ENCODE measurements at regions not wholly inside any gene's neighbourhood (a gene's known extent, or its start where the extent isn't known, plus 50 kb on each side); places are given as distances from the start of the nearest gene placed in this dataset.

GRCh38 chr18:10388373-10388772 is 66.1 kb upstream of the APCDD1 start:
- no peaks in the 10 kb centered on the region for H3K27me3 Mint-ChIP-seq (ENCODE audit: insufficient read depth, unreplicated experiment)
- H3K27ac Mint-ChIP-seq (ENCODE audit: unreplicated experiment), result peak overlapping the region; percentile 71
- CTCF ChIA-PET, result no interaction called here
- peaks cover 22% of the 10 kb centered on the region for H3K4me1 Mint-ChIP-seq (ENCODE audit: low read depth, unreplicated experiment)
- intact Hi-C loops (cut with micrococcal nuclease; ENCODE audit: unreplicated experiment), result no loop called here
- peaks cover 35% of the 10 kb centered on the region for H3K4me1 ChIP-seq
- no peaks in the 10 kb centered on the region for H3K36me3 Mint-ChIP-seq (ENCODE audit: insufficient read depth, unreplicated experiment)
- no peak overlapping the region for H3K4me3 ChIP-seq (ENCODE audit: low read depth, low read length)
- peaks cover 3% of the 10 kb centered on the region; the same call in 1 of the 2 replicates for H3K9me3 ChIP-seq
- no peak overlapping the region for H3K4me3 Mint-ChIP-seq (ENCODE audit: unreplicated experiment)
- DNase-seq, result no peak
- no peaks in the 10 kb centered on the region for H3K36me3 ChIP-seq (ENCODE audit: control insufficient read depth, insufficient read depth, low read length)
- no peak for TF ChIP-seq CTCF (IDR thresholded peaks at IDR 0.05; ENCODE audit: insufficient read depth in 1 of 2, low read depth in 1 of 2, low read length in 1 of 2, severe bottlenecking in 1 of 2, unreplicated experiment in 1 of 2)
- BruUV-seq (replicated peaks), result no TSS peak
- no peaks in the 10 kb centered on the region for H3K27me3 ChIP-seq (replicated peaks; ENCODE audit: control insufficient read depth, insufficient read depth, low read length)
- peaks cover 17% of the 10 kb centered on the region for H3K9me3 Mint-ChIP-seq (ENCODE audit: unreplicated experiment)
- POLR2A ChIA-PET, result no interaction called here

- Histone ChIP-seq H3K9me3 (peaks cover 8% of the 10 kb centered on the region; the same call in 1 of the 2 replicates), H3K4me1 (peaks cover 21% of the 10 kb centered on the region), H3K27me3 (replicated peaks; ENCODE audit: control insufficient read depth, insufficient read depth, low read length) (no peaks in the 10 kb centered on the region), H3K4me3 (ENCODE audit: low read depth, low read length) (no peak overlapping the region), H3K36me3 (ENCODE audit: control insufficient read depth, insufficient read depth, low read length) (no peaks in the 10 kb centered on the region)
- no peak for TF ChIP-seq CTCF (IDR thresholded peaks at IDR 0.05; ENCODE audit: insufficient read depth in 1 of 2, low read depth in 1 of 2, low read length in 1 of 2, severe bottlenecking in 1 of 2, unreplicated experiment in 1 of 2)
- Mint-ChIP-seq H3K4me1 (ENCODE audit: low read depth, unreplicated experiment) (peaks cover 21% of the 10 kb centered on the region), H3K27me3 (ENCODE audit: insufficient read depth, unreplicated experiment) (no peaks in the 10 kb centered on the region), H3K27ac (ENCODE audit: unreplicated experiment) (no peak overlapping the region), H3K36me3 (ENCODE audit: insufficient read depth, unreplicated experiment) (no peaks in the 10 kb centered on the region), H3K9me3 (ENCODE audit: unreplicated experiment) (peaks cover 17% of the 10 kb centered on the region), H3K4me3 (ENCODE audit: unreplicated experiment) (no peak overlapping the region)
- no peak for DNase-seq
- POLR2A ChIA-PET, result no interaction called here
- intact Hi-C loops (cut with micrococcal nuclease; ENCODE audit: unreplicated experiment), result no loop called here
- CTCF ChIA-PET, result no interaction called here
- BruUV-seq (replicated peaks), result no TSS peak
These were observed 62.9 kb upstream of the APCDD1 start for GRCh38 chr18:10391506-10391905.

GRCh38 chr18:10397004-10397403 is 57.4 kb upstream of the APCDD1 start:
- intact Hi-C loops (cut with micrococcal nuclease; ENCODE audit: unreplicated experiment), result no loop called here
- Mint-ChIP-seq H3K27me3 (ENCODE audit: insufficient read depth, unreplicated experiment) (no peaks in the 10 kb centered on the region), H3K9me3 (ENCODE audit: unreplicated experiment) (no peaks in the 10 kb centered on the region), H3K36me3 (ENCODE audit: insufficient read depth, unreplicated experiment) (no peaks in the 10 kb centered on the region), H3K4me3 (ENCODE audit: unreplicated experiment) (no peak overlapping the region), H3K4me1 (ENCODE audit: low read depth, unreplicated experiment) (peaks cover 12% of the 10 kb centered on the region), H3K27ac (ENCODE audit: unreplicated experiment) (no peak overlapping the region)
- H3K27me3 ChIP-seq (replicated peaks; ENCODE audit: control insufficient read depth, insufficient read depth, low read length), result no peaks in the 10 kb centered on the region
- H3K36me3 ChIP-seq (ENCODE audit: control insufficient read depth, insufficient read depth, low read length), result no peaks in the 10 kb centered on the region
- ChIA-PET POLR2A (no interaction called here), CTCF (no interaction called here)
- no TSS peak for BruUV-seq (replicated peaks)
- no peak for TF ChIP-seq CTCF (IDR thresholded peaks at IDR 0.05; ENCODE audit: insufficient read depth in 1 of 2, low read depth in 1 of 2, low read length in 1 of 2, severe bottlenecking in 1 of 2, unreplicated experiment in 1 of 2)
- DNase-seq, result no peak
- no peaks in the 10 kb centered on the region for H3K4me1 ChIP-seq
- 0 out of 2 replicates have a peak, but pooled peaks cover 4% of the 10 kb centered on the region for H3K9me3 ChIP-seq
- no peak overlapping the region for H3K4me3 ChIP-seq (ENCODE audit: low read depth, low read length)
